Endometrium (tissue), 2 donors: ENCODE measurements at regions not wholly inside any gene's neighbourhood (a gene's known extent, or its start where the extent isn't known, plus 50 kb on each side); places are given as distances from the start of the nearest gene placed in this dataset.

Experiments
- FAIRE-seq: peaks from 2 replicates; lab custom pipeline; 2012; peaks lifted over from hg19 to GRCh38; lab: Jason Lieb, UNC
- donor health status: control.
- donor health status: control.

DNA sequence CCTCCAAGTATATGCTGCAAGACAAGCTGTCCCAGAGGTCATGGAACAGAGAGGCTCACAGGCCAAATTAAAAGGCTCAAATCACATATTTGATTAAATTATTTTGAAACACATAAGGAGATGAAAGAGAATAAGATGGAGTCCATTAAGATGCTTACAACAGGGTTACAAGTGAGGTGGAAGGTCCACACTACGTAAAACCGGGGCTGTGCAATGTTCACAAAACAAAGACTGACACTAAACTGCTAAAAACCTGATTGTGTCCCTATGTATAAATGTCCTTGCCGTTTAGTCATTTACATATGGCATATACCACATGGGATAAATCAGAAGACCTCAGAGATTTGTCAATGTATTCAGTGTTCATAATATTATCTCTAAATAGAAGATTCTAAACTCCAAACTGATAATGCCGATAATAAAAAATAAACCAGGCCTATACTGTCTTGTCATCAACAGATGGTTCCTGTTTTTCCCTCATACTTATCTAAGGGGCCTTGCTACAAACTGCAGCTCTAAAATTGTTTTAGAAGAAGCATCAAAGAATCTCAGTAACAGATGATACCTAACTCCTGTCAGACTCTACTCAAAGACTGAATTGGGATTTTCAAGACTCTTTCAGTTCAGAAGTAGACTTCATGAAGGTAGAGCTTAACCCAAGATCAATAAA lies 51.8 kb upstream of the RIPOR2 start:
- FAIRE-seq = no peak

DNA sequence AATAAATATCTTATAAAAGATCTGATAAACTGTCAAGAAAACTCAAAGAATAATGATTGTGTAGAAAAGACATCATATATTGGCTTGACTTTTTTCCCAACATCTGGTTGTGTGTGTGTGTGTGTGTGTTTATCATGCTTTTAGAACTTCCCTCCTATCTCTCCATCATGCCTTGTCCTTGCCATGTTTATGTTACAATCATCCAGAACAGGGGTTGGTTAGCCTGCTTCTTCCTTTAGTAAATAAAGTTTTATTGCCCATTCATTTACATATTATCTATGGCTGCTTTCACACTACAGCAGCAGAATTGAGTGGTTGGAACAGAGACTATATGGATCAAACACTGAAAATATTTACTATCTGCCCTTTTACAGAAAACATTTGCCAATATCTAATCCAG lies 52.8 kb upstream of the RIPOR2 start:
- FAIRE-seq = no peak

DNA sequence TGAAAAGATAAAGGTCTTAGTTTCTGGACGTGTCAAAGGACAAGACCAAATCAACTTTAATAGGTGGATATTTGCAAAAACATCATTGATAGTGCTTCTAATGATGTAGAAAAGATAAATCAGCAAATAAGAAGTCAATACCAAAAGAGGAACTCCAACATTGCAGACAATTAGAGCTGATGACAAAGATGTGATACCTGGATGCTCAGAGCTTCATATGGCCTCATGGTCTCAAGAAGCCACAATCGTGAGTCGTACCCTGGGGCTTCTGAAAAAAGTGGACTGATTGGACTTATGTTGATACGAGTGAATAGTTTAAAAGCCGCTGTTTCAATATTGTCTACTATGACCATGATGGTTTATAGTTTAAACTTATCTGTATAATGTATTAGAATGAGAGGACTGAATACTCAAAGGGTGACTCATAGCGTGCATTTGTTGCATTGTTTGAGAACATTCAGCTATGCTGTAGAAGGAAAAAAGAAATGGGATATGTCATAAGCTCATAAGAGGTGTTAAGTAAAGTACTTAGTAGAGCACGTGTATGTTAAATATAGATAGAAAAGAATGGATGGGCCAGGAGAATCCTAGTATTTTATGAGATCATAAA lies 54.6 kb upstream of the RIPOR2 start:
- no peak for FAIRE-seq

DNA sequence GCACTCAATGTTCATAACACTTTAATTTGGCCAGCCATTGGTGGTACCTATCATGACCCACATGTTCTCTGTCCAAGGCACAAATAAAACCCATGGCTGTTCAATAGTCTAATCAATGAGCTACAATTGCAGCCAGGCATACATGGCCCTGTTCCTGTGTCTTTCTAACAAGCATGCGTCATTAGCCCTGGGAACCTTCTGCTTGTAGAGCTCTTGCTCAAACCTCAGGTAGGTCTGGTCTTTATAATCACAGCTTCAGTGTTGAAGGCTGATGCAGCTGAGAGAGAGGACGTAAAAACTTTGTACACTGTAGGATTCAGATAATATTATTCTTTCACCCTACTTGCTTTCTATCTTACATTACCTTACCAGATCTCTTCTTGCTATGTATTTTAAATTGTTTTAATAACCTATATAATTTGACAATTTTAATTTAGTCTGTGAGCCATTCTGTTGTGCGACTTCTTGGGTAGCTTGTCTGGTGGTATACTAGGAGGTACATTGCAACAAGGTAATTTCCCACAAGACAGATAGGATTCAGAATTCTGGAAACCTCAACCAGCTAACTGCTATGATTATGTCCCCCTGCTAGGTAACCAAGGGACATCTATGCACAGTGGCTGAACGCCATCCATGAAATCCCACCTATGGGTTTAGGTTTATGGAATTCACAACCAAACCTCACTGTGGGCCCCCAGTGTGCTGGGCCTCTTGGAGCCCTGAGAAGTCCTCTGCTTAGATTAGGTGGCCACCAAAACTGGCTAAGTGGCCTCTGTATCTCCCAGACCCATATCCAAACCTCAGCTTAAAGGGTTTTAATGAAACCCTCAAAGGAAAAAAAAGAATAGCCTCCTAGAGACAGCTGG lies 55.4 kb upstream of the RIPOR2 start:
- no peak for FAIRE-seq

DNA sequence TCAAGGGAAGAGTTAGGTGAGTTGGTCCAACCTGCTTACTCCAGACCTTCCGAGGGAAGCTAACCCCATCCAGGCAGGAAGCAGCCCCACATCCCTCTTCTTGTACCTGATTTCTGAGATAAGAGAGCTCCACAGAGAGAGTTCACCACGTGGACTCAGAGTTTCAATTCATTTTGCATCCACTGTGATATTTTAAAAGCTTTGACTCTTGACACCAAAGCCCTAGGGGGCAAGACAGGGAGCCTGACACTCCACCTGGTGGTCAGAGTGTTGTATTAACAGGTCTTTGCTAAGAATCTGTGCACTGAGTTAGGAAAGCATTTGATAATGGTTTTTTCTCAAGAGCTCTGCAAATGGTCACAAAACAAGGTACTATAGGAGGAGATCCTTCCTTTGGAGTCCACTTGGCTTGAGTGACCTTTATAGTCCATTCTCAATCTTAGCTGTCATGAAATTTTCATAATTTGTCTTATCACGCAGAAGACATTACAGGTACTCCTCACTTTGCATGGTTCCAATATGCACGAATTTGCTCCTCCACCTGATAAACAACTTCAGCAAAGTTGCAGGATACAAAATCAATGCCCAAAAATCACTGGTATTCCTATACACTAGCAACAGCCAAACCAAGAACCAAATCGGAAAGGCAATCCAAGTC lies 56.2 kb upstream of the RIPOR2 start:
- FAIRE-seq = no peak

DNA sequence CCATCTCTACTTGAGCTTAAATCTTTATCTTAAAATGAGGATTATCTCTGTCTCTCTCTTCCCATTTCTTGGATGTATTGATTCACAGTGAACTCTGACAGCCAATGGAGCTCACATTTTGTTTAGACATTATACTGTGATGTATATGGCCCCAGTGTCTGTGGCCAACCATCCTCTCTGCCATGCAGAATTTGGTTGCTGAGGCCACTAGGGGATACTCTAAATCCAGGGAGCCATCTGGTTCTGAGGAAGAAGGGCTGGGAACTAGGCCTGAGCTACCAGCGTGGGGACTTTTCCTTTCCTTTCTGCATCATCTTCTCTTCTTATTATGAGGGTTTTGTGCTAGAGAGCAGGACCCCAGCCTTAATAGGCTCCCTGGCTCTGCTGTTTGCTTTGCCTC lies 59.1 kb upstream of the RIPOR2 start:
- FAIRE-seq = no peak

DNA sequence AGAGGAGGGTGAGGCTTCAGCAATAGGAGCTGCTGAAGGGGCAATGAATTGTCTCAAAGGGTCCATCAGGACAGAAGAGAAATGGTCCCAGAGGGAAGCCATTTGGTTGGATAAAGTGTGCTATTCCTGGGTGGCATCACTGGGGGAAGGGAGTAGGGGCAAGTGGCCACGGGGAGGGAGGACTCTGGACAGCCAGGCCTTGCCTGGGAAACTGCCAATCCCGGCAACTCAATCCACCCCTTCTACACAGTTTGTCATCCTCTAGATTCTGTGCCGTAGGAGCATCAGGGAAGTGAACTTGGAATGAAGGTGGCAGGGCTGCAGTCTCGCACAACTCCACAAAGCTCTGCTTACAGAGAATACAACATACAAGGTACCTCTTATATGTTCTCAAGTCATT lies 59.5 kb upstream of the RIPOR2 start:
- FAIRE-seq = no peak

DNA sequence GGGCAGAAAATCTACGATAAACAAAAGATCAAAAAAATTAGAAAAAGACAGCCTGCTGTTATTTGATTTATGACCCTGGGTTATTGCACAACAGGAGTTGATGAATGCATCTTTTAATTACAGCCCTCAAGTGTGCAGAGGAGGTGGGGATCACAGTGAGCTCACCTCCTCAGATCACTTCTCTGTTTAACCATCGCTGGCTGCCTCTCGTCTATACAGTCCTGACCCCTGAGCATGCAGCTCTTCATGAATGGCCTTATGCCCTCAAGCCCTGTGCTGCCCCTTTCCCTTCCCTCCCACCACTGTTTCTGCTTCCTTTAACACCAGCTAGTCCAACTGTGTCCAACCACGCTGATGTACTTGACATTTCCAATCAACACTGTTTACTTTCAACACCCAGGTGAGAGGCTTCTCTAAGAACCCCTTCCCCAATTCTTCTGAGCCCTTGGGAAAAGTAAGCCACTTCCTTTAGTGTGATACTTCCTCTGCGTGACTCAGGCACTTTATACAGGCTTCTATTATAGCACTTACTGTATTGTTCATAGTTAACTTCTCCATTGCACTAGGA lies 60.6 kb upstream of the RIPOR2 start:
- no peak for FAIRE-seq

DNA sequence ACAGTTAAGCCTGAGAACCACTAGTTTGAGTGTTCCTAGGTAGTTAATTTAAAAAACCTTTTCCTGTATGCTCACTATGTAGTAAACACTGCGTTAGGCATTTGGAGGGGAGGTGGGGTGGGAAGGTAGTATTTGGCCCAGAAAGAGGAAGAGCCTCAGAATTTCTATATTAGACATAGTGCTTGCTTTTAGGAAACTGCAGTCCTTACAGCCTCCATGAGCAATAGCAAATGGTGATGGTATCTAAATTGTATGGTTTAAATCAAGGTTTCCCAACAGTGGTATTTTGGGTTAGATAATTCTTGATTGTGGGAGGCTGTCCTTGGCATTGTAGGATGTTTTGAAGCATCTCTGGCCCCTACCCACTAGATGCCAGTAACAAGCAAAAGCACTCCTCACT lies 61.5 kb upstream of the RIPOR2 start:
- no peak for FAIRE-seq

DNA sequence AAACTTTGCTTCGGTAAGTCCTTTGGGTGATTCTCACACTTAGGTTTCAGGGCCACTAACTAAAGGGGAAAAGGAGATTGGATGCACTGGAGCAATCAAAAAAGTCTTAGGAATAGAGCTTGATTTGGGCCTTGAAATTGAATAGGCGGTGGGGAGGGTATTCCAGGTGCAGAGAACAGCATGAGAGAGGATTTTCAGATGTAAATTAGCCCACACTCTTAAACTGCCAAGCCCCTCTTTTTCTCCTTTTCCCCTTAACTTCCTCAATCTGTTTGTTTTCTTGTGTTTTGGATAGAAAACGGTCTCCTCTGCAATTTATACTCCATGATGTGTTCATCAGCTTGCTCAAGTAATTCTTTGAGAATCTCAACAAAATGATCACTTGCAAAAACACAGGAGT lies 62.1 kb upstream of the RIPOR2 start:
- no peak for FAIRE-seq

DNA sequence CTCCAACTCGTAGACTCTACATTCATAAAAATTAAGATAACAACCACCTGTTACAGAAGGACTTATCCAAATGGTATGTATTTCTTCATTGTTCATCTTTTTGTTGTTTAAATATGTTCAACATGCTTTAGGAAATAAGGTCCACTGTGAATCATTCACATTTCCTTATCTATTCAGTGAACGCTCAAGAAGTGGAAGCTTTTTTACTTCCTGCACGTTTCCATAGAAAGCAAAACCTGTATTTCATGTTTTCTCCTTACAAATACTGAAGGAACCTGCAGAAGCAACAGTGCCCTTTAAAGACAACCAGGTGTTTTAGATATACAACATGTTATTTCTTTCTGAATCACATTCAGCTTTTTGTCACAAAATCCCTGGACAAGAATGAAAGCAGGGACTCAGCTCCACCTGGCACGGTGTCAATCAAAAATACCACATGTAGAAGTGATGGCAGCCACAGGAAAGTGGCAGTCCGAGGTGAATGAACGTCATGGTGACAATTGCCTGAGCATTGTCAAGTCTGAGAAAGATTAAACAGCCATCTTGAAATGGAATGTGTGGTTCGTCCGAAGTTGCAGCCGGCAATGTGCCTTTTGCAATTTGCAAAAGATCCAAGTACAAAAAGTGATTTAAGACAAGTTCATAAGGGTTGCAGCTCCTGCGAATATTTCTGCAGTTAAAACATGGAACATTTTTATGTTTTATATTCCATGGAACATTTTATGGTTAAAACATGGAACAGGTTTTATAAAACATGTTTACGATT lies 66.7 kb upstream of the RIPOR2 start:
- FAIRE-seq = peak; percentile 77

DNA sequence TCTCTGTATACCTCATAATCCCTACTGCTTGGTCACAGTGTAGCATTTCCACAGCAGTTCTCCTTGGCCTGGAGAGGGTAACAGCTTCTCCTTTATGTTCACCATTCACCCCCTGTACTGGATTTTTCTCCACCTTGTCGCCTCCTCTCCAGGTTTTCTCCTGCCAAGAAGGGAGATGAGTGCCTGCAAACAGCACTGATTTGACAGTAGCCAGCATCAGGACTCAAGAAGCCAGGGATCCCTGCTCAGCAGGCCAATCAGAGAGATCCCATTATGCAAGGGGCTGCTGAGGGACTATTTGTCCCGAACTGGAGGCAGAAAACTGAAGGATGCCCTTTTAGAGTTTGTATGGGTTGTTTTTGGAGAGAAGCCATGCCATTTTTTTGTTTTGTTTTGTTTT lies 68.6 kb upstream of the RIPOR2 start:
- FAIRE-seq = no peak

DNA sequence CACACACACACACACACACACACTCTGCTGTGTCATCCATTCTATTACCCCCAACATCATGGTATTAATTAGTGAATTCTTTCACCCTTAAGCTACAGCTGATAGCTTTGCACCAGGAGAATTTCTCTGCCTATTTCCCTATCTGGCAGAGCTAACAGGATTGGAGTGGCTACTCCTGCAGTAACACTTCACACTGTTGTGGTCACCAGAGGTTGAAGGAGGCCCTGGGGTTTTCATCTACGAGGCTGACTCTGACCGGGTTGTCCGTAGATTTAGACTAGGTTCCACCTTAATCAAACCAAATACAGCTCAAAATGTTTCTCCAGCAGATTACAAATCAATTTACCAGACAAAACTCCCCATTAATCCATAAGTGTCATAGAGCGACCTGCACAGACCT lies 69.2 kb upstream of the RIPOR2 start:
- FAIRE-seq = no peak

DNA sequence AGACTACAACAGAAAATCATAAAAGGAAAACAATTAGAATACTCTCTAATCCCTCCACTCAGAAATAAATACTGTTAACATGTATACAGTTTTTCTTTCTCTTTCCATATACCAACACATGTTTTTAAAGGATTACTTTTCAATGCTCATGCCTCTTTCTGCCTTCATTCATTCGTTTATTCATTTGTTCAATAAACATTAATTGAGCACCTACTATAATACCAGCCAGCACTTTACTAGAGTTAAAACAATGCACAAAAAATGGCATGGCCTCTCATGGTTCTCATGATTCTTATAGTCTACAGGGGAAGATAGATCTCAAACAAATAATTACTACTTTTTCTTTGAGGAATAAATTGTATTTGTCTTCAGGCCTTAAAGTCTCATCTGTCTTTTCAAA lies 70.3 kb upstream of the RIPOR2 start:
- no peak for FAIRE-seq

DNA sequence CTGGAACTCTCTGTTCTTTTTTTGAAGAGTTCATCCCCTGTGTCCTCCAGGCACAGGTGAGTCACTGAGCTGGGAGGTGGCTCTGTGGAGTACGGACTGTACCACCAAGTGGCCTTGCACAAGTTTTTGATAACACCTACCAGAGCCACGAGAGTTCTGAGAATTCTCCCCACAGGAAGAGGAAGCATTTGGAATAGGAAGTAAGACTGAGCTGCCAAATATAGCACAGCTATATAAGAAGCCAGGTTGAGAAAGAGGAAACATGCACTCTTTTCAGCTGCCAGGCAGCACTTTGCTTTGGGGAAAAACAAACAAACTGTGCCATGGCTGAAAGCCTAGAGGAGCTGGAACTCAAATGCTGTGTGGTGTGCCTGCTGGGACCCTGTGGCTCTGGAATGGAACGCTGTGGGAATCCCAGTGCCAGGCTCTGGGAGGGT lies 70.8 kb upstream of the RIPOR2 start:
- no peak for FAIRE-seq

DNA sequence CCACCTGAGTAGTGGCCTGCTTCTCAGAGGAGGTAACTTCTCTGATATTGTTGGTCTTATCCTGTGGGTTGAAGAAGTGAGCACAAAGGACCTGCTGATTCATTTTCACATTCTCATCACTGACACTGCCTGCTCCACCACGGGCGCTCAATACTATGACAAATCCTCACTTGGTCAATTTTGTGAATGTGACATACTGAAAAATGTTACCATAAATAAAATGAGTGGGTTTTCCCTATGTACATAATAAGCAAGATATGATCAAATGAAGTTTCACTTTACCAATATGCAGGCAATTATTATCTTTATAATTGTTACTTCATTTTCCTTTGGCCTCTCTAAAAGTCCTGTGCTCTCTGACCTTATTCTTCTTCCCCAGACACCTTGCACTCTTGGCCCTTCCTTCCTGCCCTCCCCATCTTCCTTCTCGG lies 71.5 kb upstream of the RIPOR2 start:
- no peak for FAIRE-seq

DNA sequence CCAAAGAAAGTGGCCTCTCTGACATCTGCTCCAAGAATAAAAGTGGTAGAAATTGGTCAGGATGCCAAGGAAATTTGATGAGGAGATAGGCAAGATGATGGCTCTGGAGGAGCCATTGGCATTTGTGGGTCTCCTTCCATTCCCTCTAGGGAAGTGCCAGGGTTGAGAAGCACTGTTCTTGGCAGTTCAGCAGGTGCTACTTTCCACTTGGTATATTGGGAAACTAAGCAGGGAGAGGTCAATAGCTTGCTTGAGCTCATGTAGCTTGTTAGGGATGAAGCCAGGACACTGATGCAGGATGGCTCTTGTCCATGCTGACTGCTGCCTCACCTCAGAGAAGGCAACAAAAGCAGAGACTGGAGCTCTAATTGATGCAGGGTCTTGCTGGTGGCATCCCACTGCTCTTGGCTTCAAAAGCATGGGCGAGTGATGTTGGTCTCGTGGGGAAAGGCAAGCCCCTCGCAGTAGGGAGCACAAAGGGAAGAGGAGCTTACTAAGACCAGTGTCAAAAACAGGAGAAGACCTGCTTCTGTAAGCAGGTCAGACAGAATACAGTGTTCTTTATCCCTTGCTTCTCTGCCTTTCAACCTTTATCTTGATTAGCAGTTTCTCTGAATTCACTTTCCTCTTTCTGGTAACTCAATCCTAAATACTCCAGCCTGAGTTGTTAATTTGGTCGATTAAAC lies 73.1 kb upstream of the RIPOR2 start:
- no peak for FAIRE-seq

DNA sequence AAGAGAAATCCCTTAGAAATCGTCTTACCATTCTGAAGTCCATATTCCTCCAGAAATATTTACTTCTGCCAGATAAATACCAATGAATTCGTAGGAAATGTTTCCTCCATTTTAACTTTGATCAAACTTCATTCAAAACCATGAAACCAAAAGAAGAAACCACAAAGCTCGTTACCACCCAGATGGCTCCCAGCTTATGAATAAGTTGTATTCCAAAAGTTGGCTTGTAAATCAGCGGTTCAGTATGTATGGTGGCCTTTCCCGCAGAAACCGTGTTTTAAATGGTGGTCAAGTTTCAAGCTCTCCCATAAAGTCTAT lies 73.6 kb upstream of the RIPOR2 start:
- no peak for FAIRE-seq

DNA sequence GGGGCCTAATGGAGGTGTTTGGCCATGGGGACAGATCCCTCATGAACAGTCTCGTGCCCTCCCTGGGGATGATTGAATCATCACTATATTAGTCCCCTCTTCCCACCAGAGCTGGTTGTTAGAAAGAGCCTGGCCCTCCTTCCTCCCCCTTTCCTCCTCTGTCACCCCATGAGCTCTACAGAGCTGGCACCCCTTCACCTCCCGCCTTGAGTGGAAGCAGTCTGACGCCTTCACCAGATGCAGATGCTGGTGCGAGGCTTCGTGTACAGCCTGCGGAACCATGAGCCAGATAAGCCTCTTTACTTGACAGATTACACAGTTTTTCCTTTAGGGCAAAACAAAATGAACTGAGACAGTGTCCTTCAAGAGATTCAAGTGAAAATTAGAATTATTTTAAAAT lies 74.4 kb upstream of the RIPOR2 start:
- no peak for FAIRE-seq

DNA sequence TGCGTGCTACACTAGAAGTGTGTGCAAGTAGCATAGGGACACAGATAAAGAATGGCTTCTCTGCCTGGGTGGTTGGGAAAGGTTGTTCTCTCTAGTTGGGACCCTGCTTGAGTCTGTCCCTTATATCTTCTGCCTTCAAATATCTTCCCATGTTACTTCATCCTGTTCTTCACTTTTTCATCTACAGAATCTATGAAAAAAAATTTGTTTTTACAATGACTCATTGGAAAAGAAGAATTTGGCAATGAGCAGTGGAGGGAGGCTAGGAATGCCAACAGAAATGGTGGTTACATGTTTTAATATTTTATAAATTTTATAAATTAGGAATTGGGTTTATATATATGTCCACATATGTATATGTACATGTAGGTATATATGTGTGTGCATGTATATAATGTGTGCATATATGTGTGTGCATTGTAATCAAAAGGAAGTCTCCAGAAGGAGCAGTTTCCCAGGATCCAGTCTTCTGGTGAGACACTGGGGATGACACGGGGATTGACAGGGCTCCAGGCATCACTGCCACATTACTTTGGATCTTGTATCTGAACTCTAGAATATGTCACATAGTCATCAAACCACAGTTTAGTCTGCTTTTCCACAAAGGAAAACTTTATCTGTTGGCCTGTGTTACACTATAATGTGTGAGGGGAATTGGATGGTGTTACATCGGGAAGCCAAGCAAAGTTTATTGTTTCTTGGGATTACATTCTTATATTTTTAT lies 75.3 kb upstream of the RIPOR2 start:
- FAIRE-seq = no peak

DNA sequence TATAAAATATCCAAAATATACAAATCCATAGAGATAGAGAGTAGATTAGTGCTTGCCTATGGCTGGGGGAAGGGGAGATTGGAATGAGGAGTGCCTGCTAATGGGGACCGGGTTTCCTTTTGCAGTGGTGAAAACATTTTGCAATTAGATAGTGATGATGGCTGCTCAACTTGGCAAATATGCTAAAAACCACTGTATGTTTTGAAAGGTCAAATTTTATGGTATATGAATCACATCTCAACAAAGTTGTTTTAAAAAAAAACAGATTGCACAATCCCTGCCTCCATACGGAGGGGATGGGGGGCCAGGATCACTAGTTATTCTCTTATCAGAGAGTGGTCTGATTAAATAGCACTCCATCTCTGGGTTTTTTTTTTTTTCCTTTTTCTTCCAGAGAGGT lies 76.9 kb upstream of the RIPOR2 start:
- no peak for FAIRE-seq
